ENCODE measurements at regions not wholly inside any gene's neighbourhood (a gene's known extent, or its start where the extent isn't known, plus 50 kb on each side); places are given as distances from the start of the nearest gene placed in this dataset.

DNA sequence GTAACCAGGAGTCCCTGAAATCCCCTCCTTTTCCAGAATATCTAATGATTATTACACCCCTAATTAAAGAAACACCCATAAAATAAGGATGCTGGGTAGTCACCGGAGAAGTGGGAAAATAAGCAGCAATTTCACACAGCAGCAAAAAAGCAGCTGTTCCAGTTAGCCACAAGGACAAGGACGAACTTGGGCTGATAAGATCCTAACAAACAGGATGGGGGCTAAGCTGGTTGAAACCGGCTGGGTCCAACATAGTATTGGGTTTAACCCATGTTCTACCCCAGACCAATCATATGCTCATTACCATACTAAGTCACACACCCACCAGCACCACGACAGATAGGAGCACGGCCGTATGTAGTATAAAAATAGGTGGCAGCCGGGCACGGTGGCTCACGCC, 100.7 kb downstream of the RPL10L start:
- TF ChIP-seq, protein P1, sequence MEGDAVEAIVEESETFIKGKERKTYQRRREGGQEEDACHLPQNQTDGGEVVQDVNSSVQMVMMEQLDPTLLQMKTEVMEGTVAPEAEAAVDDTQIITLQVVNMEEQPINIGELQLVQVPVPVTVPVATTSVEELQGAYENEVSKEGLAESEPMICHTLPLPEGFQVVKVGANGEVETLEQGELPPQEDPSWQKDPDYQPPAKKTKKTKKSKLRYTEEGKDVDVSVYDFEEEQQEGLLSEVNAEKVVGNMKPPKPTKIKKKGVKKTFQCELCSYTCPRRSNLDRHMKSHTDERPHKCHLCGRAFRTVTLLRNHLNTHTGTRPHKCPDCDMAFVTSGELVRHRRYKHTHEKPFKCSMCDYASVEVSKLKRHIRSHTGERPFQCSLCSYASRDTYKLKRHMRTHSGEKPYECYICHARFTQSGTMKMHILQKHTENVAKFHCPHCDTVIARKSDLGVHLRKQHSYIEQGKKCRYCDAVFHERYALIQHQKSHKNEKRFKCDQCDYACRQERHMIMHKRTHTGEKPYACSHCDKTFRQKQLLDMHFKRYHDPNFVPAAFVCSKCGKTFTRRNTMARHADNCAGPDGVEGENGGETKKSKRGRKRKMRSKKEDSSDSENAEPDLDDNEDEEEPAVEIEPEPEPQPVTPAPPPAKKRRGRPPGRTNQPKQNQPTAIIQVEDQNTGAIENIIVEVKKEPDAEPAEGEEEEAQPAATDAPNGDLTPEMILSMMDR (IDR thresholded peaks at IDR 0.05; ENCODE audit: low read depth, low read length, missing input control), result no peak
- no peak for TF ChIP-seq RAD21 (IDR thresholded peaks at IDR 0.05)
- TF ChIP-seq, protein P2, sequence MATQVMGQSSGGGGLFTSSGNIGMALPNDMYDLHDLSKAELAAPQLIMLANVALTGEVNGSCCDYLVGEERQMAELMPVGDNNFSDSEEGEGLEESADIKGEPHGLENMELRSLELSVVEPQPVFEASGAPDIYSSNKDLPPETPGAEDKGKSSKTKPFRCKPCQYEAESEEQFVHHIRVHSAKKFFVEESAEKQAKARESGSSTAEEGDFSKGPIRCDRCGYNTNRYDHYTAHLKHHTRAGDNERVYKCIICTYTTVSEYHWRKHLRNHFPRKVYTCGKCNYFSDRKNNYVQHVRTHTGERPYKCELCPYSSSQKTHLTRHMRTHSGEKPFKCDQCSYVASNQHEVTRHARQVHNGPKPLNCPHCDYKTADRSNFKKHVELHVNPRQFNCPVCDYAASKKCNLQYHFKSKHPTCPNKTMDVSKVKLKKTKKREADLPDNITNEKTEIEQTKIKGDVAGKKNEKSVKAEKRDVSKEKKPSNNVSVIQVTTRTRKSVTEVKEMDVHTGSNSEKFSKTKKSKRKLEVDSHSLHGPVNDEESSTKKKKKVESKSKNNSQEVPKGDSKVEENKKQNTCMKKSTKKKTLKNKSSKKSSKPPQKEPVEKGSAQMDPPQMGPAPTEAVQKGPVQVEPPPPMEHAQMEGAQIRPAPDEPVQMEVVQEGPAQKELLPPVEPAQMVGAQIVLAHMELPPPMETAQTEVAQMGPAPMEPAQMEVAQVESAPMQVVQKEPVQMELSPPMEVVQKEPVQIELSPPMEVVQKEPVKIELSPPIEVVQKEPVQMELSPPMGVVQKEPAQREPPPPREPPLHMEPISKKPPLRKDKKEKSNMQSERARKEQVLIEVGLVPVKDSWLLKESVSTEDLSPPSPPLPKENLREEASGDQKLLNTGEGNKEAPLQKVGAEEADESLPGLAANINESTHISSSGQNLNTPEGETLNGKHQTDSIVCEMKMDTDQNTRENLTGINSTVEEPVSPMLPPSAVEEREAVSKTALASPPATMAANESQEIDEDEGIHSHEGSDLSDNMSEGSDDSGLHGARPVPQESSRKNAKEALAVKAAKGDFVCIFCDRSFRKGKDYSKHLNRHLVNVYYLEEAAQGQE (IDR thresholded peaks at IDR 0.05), result no peak
- TF ChIP-seq, protein P3, sequence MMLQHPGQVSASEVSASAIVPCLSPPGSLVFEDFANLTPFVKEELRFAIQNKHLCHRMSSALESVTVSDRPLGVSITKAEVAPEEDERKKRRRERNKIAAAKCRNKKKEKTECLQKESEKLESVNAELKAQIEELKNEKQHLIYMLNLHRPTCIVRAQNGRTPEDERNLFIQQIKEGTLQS (IDR thresholded peaks at IDR 0.05), result no peak
- TF ChIP-seq, protein P4, sequence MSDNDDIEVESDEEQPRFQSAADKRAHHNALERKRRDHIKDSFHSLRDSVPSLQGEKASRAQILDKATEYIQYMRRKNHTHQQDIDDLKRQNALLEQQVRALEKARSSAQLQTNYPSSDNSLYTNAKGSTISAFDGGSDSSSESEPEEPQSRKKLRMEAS (IDR thresholded peaks at IDR 0.05), result no peak
- TF ChIP-seq TAF1 (conservative IDR thresholded peaks at IDR 0.05), result no peak
- TF ChIP-seq GABPA (IDR thresholded peaks at IDR 0.05 in 1 of 2, conservative IDR thresholded peaks at IDR 0.05 in 1 of 2), result no peak
- no peak for TF ChIP-seq SP1 (IDR thresholded peaks at IDR 0.05)

Data from liver (tissue), 3 donors.